GM23338 (cell line): ENCODE measurements at regions not wholly inside any gene's neighbourhood (a gene's known extent, or its start where the extent isn't known, plus 50 kb on each side); places are given as distances from the start of the nearest gene placed in this dataset.

ENCODE experiments used
- ATAC-seq: fragments of 200-7000 bp; cut with Tn5 transposase; 3 replicates; pipeline ENCODE4 v1.9.1; 2020
- DNase-seq: peaks from one replicate; pipeline ENCODE4 v3.0.0-alpha.2; 2015; ENCODE audit warnings: low spot score
- H2AFZ ChIP-seq: fragments of 200-600 bp; sonication (generic); 2 replicates; pipeline ENCODE4 v1.8.0; 2016; ENCODE audit warnings: antibody characterized with exemption, mild to moderate bottlenecking, moderate library complexity
- H3F3A ChIP-seq: fragments of 200-600 bp; sonication (generic); replicated peaks from 2 replicates; pipeline ENCODE4 v1.8.0; 2017; ENCODE audit warnings: antibody characterized with exemption, mixed run types, low read depth
- H3K27ac ChIP-seq: fragments of 200-600 bp; sonication (generic); 2 replicates; pipeline ENCODE4 v1.6.1; 2016; ENCODE audit warnings: low read depth
- H3K27me3 ChIP-seq: fragments of 200-600 bp; sonication (generic); 2 replicates; pipeline ENCODE4 v1.8.0; 2016; ENCODE audit warnings: mild to moderate bottlenecking, mixed run types, moderate library complexity; ENCODE audit not compliant: insufficient read depth
- H3K36me3 ChIP-seq: fragments of 200-600 bp; sonication (generic); 2 replicates; pipeline ENCODE4 v1.8.0; 2016; ENCODE audit warnings: mild to moderate bottlenecking; ENCODE audit not compliant: insufficient read depth
- H3K4me1 ChIP-seq: fragments of 200-600 bp; sonication (generic); 2 replicates; pipeline ENCODE4 v1.8.0; 2016; ENCODE audit warnings: mild to moderate bottlenecking, moderate library complexity; ENCODE audit not compliant: insufficient read depth
- H3K4me2 ChIP-seq: fragments of 200-600 bp; sonication (generic); 2 replicates; pipeline ENCODE4 v1.7.1; 2017; ENCODE audit warnings: mixed run types
- H3K4me3 ChIP-seq: fragments of 200-600 bp; sonication (generic); 2 replicates; pipeline ENCODE4 v1.6.1; 2016; ENCODE audit warnings: mixed run types
- H3K79me2 ChIP-seq: fragments of 200-600 bp; sonication (generic); replicated peaks from 2 replicates; pipeline ENCODE4 v1.8.0; 2017; ENCODE audit warnings: mild to moderate bottlenecking; ENCODE audit not compliant: insufficient read depth
- H3K9me2 ChIP-seq: fragments of 200-600 bp; sonication (generic); 2 replicates; pipeline ENCODE4 v1.8.0; 2017; ENCODE audit not compliant: insufficient read depth
- H4K20me1 ChIP-seq: fragments of 200-600 bp; sonication (generic); replicated peaks from 2 replicates; pipeline ENCODE4 v1.8.0; 2017; ENCODE audit warnings: mild to moderate bottlenecking; ENCODE audit not compliant: insufficient read depth
- H3K27ac Mint-ChIP-seq: 2 replicates; pipeline ENCODE4 v1.8.0; 2020; ENCODE audit warnings: inconsistent platforms, mild to moderate bottlenecking, moderate library complexity, mixed read lengths
- H3K27me3 Mint-ChIP-seq: 3 replicates; pipeline ENCODE4 v1.8.0; 2022; ENCODE audit warnings: low read depth, mild to moderate bottlenecking, moderate library complexity, mixed read lengths, inconsistent platforms; ENCODE audit not compliant: insufficient read depth, poor library complexity
- H3K36me3 Mint-ChIP-seq: 3 replicates; pipeline ENCODE4 v1.8.0; 2021; ENCODE audit warnings: low read depth, mild to moderate bottlenecking, inconsistent platforms, moderate library complexity, mixed read lengths
- H3K4me1 Mint-ChIP-seq: 3 replicates; pipeline ENCODE4 v1.8.0; 2020; ENCODE audit warnings: mild to moderate bottlenecking, inconsistent platforms, mixed read lengths
- H3K4me3 Mint-ChIP-seq: 3 replicates; pipeline ENCODE4 v1.8.0; 2021; ENCODE audit warnings: moderate library complexity, mild to moderate bottlenecking, inconsistent platforms, mixed read lengths
- H3K9me3 Mint-ChIP-seq: 3 replicates; pipeline ENCODE4 v1.8.0; 2020; ENCODE audit warnings: moderate library complexity, mild to moderate bottlenecking, inconsistent platforms, mixed read lengths
- CREB1 ChIP-seq: fragments of 250-450 bp; sonication (Bioruptor Pico); IDR thresholded peaks from 2 replicates; pipeline ENCODE4 v1.5.0; 2020; ENCODE audit warnings: low read depth, mild to moderate bottlenecking, moderate library complexity
- EZH2 ChIP-seq: fragments of 200-600 bp; sonication (generic); IDR thresholded peaks from one replicate; pipeline ENCODE4 v1.8.0; 2017; ENCODE audit warnings: antibody characterized with exemption, mild to moderate bottlenecking, low read depth; ENCODE audit not compliant: unreplicated experiment
- EZH2phosphoT487 ChIP-seq: fragments of 200-600 bp; sonication (generic); IDR thresholded peaks from one replicate; pipeline ENCODE4 v1.8.1; 2018; ENCODE audit warnings: antibody characterized with exemption; ENCODE audit not compliant: unreplicated experiment
- NANOG ChIP-seq: IDR thresholded peaks from 2 replicates; pipeline ENCODE4 v1.6.1; 2016; ENCODE audit warnings: antibody characterized with exemption, borderline replicate concordance
- POLR2AphosphoS5 ChIP-seq: IDR thresholded peaks from 2 replicates; pipeline ENCODE4 v1.6.1; 2016; ENCODE audit warnings: antibody characterized with exemption, low read depth
- STAT1 ChIP-seq: IDR thresholded peaks from one replicate; pipeline ENCODE4 v1.6.1; 2016; ENCODE audit warnings: antibody characterized with exemption; ENCODE audit not compliant: unreplicated experiment
- ZNF331 ChIP-seq: fragments of 250-450 bp; sonication (Bioruptor Pico); IDR thresholded peaks from 2 replicates; pipeline ENCODE4 v1.5.0; 2020; ENCODE audit warnings: low read depth, mild to moderate bottlenecking, moderate library complexity
- TF ChIP-seq, protein P1 (sequence below): fragments of 250-450 bp; sonication (Bioruptor Pico); IDR thresholded peaks from 2 replicates; pipeline ENCODE4 v1.5.0; 2020; ENCODE audit warnings: mild to moderate bottlenecking, moderate library complexity
- TF ChIP-seq, protein P2 (sequence below): IDR thresholded peaks from one replicate; pipeline ENCODE4 v1.6.1; 2018; ENCODE audit warnings: antibody characterized with exemption; ENCODE audit not compliant: unreplicated experiment
- TF ChIP-seq, protein P3 (sequence below): IDR thresholded peaks from 2 replicates; pipeline ENCODE4 v1.6.1; 2016; ENCODE audit warnings: antibody characterized with exemption

DNA sequence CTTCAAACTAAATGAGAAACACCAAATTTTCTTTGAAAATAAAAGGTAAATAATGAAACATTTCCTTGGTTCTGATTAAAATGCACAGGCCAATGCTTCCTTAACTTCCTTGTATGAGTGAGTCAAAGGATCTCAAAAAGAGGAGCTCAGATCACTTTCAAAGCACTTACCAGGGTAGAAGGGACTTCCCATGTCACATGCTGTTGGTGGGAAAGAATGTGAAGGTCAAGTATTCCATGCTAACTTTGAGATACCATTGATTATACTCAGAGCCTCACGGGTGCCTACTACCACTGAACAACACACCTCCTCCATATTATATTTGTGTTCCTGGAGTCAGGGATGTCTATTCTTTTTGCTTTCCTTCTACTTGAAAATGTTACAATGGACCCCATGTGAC, 233.5 kb upstream of the KIAA1217 start (continued):
- TF ChIP-seq, protein P1, sequence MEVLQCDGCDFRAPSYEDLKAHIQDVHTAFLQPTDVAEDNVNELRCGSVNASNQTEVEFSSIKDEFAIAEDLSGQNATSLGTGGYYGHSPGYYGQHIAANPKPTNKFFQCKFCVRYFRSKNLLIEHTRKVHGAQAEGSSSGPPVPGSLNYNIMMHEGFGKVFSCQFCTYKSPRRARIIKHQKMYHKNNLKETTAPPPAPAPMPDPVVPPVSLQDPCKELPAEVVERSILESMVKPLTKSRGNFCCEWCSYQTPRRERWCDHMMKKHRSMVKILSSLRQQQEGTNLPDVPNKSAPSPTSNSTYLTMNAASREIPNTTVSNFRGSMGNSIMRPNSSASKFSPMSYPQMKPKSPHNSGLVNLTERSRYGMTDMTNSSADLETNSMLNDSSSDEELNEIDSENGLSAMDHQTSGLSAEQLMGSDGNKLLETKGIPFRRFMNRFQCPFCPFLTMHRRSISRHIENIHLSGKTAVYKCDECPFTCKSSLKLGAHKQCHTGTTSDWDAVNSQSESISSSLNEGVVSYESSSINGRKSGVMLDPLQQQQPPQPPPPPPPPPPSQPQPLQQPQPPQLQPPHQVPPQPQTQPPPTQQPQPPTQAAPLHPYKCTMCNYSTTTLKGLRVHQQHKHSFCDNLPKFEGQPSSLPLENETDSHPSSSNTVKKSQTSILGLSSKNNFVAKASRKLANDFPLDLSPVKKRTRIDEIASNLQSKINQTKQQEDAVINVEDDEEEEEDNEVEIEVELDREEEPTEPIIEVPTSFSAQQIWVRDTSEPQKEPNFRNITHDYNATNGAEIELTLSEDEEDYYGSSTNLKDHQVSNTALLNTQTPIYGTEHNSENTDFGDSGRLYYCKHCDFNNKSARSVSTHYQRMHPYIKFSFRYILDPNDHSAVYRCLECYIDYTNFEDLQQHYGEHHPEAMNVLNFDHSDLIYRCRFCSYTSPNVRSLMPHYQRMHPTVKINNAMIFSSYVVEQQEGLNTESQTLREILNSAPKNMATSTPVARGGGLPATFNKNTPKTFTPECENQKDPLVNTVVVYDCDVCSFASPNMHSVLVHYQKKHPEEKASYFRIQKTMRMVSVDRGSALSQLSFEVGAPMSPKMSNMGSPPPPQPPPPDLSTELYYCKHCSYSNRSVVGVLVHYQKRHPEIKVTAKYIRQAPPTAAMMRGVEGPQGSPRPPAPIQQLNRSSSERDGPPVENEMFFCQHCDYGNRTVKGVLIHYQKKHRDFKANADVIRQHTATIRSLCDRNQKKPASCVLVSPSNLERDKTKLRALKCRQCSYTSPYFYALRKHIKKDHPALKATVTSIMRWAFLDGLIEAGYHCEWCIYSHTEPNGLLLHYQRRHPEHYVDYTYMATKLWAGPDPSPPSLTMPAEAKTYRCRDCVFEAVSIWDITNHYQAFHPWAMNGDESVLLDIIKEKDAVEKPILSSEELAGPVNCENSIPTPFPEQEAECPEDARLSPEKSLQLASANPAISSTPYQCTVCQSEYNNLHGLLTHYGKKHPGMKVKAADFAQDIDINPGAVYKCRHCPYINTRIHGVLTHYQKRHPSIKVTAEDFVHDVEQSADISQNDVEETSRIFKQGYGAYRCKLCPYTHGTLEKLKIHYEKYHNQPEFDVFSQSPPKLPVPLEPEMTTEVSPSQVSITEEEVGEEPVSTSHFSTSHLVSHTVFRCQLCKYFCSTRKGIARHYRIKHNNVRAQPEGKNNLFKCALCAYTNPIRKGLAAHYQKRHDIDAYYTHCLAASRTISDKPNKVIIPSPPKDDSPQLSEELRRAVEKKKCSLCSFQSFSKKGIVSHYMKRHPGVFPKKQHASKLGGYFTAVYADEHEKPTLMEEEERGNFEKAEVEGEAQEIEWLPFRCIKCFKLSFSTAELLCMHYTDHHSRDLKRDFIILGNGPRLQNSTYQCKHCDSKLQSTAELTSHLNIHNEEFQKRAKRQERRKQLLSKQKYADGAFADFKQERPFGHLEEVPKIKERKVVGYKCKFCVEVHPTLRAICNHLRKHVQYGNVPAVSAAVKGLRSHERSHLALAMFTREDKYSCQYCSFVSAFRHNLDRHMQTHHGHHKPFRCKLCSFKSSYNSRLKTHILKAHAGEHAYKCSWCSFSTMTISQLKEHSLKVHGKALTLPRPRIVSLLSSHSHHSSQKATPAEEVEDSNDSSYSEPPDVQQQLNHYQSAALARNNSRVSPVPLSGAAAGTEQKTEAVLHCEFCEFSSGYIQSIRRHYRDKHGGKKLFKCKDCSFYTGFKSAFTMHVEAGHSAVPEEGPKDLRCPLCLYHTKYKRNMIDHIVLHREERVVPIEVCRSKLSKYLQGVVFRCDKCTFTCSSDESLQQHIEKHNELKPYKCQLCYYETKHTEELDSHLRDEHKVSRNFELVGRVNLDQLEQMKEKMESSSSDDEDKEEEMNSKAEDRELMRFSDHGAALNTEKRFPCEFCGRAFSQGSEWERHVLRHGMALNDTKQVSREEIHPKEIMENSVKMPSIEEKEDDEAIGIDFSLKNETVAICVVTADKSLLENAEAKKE (CRISPR knock-in tag): no peak
- TF ChIP-seq EZH2 (no peak), NANOG (no peak), CREB1 (no peak), POLR2AphosphoS5 (no peak)
- TF ChIP-seq, protein P2, sequence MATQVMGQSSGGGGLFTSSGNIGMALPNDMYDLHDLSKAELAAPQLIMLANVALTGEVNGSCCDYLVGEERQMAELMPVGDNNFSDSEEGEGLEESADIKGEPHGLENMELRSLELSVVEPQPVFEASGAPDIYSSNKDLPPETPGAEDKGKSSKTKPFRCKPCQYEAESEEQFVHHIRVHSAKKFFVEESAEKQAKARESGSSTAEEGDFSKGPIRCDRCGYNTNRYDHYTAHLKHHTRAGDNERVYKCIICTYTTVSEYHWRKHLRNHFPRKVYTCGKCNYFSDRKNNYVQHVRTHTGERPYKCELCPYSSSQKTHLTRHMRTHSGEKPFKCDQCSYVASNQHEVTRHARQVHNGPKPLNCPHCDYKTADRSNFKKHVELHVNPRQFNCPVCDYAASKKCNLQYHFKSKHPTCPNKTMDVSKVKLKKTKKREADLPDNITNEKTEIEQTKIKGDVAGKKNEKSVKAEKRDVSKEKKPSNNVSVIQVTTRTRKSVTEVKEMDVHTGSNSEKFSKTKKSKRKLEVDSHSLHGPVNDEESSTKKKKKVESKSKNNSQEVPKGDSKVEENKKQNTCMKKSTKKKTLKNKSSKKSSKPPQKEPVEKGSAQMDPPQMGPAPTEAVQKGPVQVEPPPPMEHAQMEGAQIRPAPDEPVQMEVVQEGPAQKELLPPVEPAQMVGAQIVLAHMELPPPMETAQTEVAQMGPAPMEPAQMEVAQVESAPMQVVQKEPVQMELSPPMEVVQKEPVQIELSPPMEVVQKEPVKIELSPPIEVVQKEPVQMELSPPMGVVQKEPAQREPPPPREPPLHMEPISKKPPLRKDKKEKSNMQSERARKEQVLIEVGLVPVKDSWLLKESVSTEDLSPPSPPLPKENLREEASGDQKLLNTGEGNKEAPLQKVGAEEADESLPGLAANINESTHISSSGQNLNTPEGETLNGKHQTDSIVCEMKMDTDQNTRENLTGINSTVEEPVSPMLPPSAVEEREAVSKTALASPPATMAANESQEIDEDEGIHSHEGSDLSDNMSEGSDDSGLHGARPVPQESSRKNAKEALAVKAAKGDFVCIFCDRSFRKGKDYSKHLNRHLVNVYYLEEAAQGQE: no peak

DNA sequence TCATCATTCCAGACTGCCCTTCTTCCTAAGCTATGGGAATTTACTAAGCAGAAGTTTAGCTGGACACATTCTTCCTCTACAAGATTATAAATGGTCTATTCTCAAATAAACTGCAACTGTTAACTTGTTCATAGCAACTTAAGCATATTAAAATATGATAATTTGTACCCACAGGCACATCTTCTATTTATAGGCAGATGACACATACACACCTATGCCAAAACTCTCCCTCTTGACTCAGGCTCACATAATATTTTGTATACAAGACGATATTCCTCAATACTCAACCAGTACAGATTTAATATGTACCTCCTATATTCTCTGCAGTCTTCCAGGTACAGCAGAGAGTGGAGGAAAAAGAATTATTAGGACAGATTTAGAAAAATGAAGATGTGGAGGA, 232.7 kb upstream of the KIAA1217 start:
- no peak overlapping the region for H3K4me3 Mint-ChIP-seq
- H4K20me1 ChIP-seq: no peaks in the 10 kb centered on the region
- no peaks in the 10 kb centered on the region for H3K36me3 ChIP-seq
- TF ChIP-seq, protein P3, sequence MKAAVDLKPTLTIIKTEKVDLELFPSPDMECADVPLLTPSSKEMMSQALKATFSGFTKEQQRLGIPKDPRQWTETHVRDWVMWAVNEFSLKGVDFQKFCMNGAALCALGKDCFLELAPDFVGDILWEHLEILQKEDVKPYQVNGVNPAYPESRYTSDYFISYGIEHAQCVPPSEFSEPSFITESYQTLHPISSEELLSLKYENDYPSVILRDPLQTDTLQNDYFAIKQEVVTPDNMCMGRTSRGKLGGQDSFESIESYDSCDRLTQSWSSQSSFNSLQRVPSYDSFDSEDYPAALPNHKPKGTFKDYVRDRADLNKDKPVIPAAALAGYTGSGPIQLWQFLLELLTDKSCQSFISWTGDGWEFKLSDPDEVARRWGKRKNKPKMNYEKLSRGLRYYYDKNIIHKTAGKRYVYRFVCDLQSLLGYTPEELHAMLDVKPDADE: no peak
- TF ChIP-seq, protein P2: no peak
- TF ChIP-seq ZNF331 (no peak), STAT1 (no peak), CREB1 (no peak), EZH2 (no peak), EZH2phosphoT487 (no peak), NANOG (no peak)

More for the DNA sequence above, 232.7 kb upstream of the KIAA1217 start:
- Mint-ChIP-seq H3K9me3 (no peaks in the 10 kb centered on the region), H3K36me3 (no peaks in the 10 kb centered on the region), H3K27me3 (peaks cover 6% of the 10 kb centered on the region), H3K4me1 (peaks cover 20% of the 10 kb centered on the region), H3K27ac (no peak overlapping the region)
- H3K27ac ChIP-seq: no peak overlapping the region
- H2AFZ ChIP-seq: no peak overlapping the region
- no peak for ATAC-seq
- no peaks in the 10 kb centered on the region for H3K27me3 ChIP-seq
- DNase-seq: no peak
- no peak overlapping the region for H3K4me3 ChIP-seq
- H3K79me2 ChIP-seq: no peaks in the 10 kb centered on the region
- no peak overlapping the region for H3K4me2 ChIP-seq
- peaks cover 8% of the 10 kb centered on the region; the same call in 1 of the 2 replicates for H3K4me1 ChIP-seq
- H3F3A ChIP-seq: no peaks in the 10 kb centered on the region
- H3K9me2 ChIP-seq: 0 out of 2 replicates have a peak, but pooled peaks cover 3% of the 10 kb centered on the region
